ENCODE measurements at regions not wholly inside any gene's neighbourhood (a gene's known extent, or its start where the extent isn't known, plus 50 kb on each side); places are given as distances from the start of the nearest gene placed in this dataset.

DNA sequence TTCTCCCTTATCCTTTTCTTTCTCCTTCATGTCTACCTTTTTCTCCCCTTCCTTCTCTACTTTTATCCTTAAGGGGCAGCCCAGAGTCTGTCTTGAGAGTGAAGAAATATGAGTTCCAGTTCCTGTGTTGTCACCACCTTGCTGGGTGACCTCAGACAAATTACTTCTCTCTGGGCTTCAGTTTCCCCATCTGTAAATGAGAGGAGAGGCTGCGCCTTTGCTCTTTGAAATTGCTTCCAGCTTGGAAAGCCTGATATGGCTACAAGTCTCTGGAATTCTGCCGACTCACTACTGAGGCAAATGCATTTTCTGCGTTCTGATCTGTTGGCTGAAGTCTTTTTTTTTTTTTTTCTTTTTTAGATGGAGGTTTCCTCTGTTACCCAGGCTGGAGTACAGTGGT, 119.2 kb downstream of the SYF2 start:
- TF ChIP-seq, protein P1, sequence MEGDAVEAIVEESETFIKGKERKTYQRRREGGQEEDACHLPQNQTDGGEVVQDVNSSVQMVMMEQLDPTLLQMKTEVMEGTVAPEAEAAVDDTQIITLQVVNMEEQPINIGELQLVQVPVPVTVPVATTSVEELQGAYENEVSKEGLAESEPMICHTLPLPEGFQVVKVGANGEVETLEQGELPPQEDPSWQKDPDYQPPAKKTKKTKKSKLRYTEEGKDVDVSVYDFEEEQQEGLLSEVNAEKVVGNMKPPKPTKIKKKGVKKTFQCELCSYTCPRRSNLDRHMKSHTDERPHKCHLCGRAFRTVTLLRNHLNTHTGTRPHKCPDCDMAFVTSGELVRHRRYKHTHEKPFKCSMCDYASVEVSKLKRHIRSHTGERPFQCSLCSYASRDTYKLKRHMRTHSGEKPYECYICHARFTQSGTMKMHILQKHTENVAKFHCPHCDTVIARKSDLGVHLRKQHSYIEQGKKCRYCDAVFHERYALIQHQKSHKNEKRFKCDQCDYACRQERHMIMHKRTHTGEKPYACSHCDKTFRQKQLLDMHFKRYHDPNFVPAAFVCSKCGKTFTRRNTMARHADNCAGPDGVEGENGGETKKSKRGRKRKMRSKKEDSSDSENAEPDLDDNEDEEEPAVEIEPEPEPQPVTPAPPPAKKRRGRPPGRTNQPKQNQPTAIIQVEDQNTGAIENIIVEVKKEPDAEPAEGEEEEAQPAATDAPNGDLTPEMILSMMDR (IDR thresholded peaks at IDR 0.05; ENCODE audit: borderline replicate concordance, extremely low read depth, insufficient read depth) = no peak
- peaks cover 0 to 17% (median 0%) of the 10 kb centered on the region in 3 donors for H3K9me3 ChIP-seq (ENCODE audit: control insufficient read depth in 2 of 3, insufficient read depth in 1 of 3, low read length in 3 of 3)
- H3K27me3 ChIP-seq (ENCODE audit: control insufficient read depth, insufficient read depth, low read length) = no peaks in the 10 kb centered on the region
- no peaks in the 10 kb centered on the region for H3K4me1 ChIP-seq (ENCODE audit: control insufficient read depth in 2 of 3, insufficient read depth in 2 of 3, low read depth in 1 of 3, low read length in 3 of 3)
- DNase-seq = no peak
- intact Hi-C loops (cut with DNase I) = no loop called here
- no peak overlapping the region for H3K4me3 ChIP-seq (ENCODE audit: low read length in 3 of 3)
- no peak overlapping the region for H3K9ac ChIP-seq (ENCODE audit: low read length in 3 of 3)
- no peaks in the 10 kb centered on the region for H3K36me3 ChIP-seq (ENCODE audit: control insufficient read depth in 2 of 3, insufficient read depth in 3 of 3, low read length in 3 of 3)
- FAIRE-seq = no peak
- H3K27ac ChIP-seq (ENCODE audit: low read depth in 2 of 2, low read length in 2 of 2) = no peak overlapping the region

DNA sequence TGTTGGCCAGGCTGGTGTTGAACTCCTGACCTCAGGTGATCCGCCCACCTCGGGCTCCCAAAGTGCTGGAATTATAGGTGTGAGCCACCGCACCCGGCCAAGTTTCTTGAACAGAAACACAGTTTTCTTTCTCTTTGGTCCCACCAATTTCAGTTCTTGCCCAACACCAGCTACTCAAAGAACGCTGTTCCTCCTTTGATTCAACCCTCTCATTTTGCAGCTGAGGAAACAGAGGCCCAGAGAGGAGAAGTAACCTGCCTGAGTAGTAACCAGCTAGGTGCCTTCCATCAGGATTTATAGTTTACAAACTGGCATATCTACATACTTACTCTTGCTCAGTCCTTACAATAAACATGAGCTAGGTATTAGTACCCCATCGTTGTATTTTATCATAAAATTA, 119.9 kb downstream of the SYF2 start:
- intact Hi-C loops (cut with DNase I) = no loop called here
- no peaks in the 10 kb centered on the region for H3K4me1 ChIP-seq (ENCODE audit: control insufficient read depth in 2 of 3, insufficient read depth in 2 of 3, low read depth in 1 of 3, low read length in 3 of 3)
- H3K27ac ChIP-seq (ENCODE audit: low read depth in 2 of 2, low read length in 2 of 2) = no peak overlapping the region
- DNase-seq (no peak), FAIRE-seq (no peak)
- H3K9ac ChIP-seq (ENCODE audit: low read length in 3 of 3) = no peak overlapping the region
- peaks cover 0 to 14% (median 0%) of the 10 kb centered on the region in 3 donors for H3K9me3 ChIP-seq (ENCODE audit: control insufficient read depth in 2 of 3, insufficient read depth in 1 of 3, low read length in 3 of 3)
- no peaks in the 10 kb centered on the region for H3K27me3 ChIP-seq (ENCODE audit: control insufficient read depth, insufficient read depth, low read length)
- H3K4me3 ChIP-seq (ENCODE audit: low read length in 3 of 3) = no peak overlapping the region
- no peaks in the 10 kb centered on the region for H3K36me3 ChIP-seq (ENCODE audit: control insufficient read depth in 2 of 3, insufficient read depth in 3 of 3, low read length in 3 of 3)
- TF ChIP-seq, protein P1 (IDR thresholded peaks at IDR 0.05; ENCODE audit: borderline replicate concordance, extremely low read depth, insufficient read depth) = no peak

DNA sequence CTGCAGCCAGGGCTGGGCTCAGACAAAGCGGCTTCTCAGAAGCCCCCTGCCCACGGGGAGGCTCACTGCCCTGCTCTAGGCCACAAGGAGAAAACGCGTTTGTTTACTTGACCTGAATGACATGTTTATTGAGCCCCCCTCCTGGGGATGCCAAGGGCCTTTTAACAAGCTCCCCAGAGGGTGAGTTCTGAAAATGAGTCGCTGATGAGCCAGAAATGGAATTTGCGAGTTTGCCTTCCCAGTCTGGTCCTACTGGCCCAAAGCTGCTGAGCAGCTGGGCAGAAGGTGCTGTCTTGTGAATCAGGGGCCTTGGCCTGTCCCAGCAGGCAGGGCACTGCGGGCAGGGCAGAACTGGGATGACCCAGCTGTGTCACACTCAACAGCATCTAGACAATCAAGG, 120.6 kb downstream of the SYF2 start:
- Histone ChIP-seq H3K36me3 (ENCODE audit: control insufficient read depth in 2 of 3, insufficient read depth in 3 of 3, low read length in 3 of 3) (no peaks in the 10 kb centered on the region), H3K27ac (ENCODE audit: low read depth in 2 of 2, low read length in 2 of 2) (no peak overlapping the region), H3K9me3 (ENCODE audit: control insufficient read depth in 2 of 3, insufficient read depth in 1 of 3, low read length in 3 of 3) (peaks cover 0 to 8% (median 0%) of the 10 kb centered on the region in 3 donors), H3K4me3 (ENCODE audit: low read length in 3 of 3) (no peak overlapping the region), H3K4me1 (ENCODE audit: control insufficient read depth in 2 of 3, insufficient read depth in 2 of 3, low read depth in 1 of 3, low read length in 3 of 3) (no peaks in the 10 kb centered on the region), H3K27me3 (ENCODE audit: control insufficient read depth, insufficient read depth, low read length) (no peaks in the 10 kb centered on the region), H3K9ac (ENCODE audit: low read length in 3 of 3) (no peak overlapping the region)
- FAIRE-seq = no peak
- intact Hi-C loops (cut with DNase I) = no loop called here
- DNase-seq = no peak
- TF ChIP-seq, protein P1 (IDR thresholded peaks at IDR 0.05; ENCODE audit: borderline replicate concordance, extremely low read depth, insufficient read depth) = no peak

DNA sequence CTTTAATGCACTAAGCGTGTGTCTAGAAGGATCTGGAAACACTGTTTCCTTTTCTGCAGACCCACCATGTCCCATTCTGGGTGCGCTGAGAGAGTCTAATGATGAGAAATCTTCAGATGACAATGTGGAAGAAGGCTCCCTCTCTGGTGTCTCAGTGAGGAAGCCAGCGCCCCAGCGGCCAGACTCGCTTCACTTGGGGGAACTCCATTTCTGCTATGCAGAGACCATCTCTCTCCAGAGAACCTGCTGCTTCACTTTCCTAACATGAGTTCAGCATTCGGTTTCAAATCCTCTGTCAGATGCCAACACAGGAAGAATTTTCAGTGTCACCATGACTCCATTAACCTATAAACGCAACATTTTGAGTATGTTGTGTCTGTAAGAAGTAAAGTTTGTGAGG, 121.8 kb downstream of the SYF2 start:
- DNase-seq = no peak
- Histone ChIP-seq H3K36me3 (ENCODE audit: control insufficient read depth in 2 of 3, insufficient read depth in 3 of 3, low read length in 3 of 3) (no peaks in the 10 kb centered on the region), H3K27me3 (ENCODE audit: control insufficient read depth, insufficient read depth, low read length) (no peaks in the 10 kb centered on the region), H3K9ac (ENCODE audit: low read length in 3 of 3) (no peak overlapping the region), H3K4me1 (ENCODE audit: control insufficient read depth in 2 of 3, insufficient read depth in 2 of 3, low read depth in 1 of 3, low read length in 3 of 3) (no peaks in the 10 kb centered on the region), H3K9me3 (ENCODE audit: control insufficient read depth in 2 of 3, insufficient read depth in 1 of 3, low read length in 3 of 3) (peaks cover 0 to 8% (median 0%) of the 10 kb centered on the region in 3 donors), H3K4me3 (ENCODE audit: low read length in 3 of 3) (no peak overlapping the region), H3K27ac (ENCODE audit: low read depth in 2 of 2, low read length in 2 of 2) (no peak overlapping the region)
- intact Hi-C loops (cut with DNase I) = no loop called here
- TF ChIP-seq, protein P1 (IDR thresholded peaks at IDR 0.05; ENCODE audit: borderline replicate concordance, extremely low read depth, insufficient read depth) = no peak
- no peak for FAIRE-seq
